ENCODE measurements at regions not wholly inside any gene's neighbourhood (a gene's known extent, or its start where the extent isn't known, plus 50 kb on each side); places are given as distances from the start of the nearest gene placed in this dataset.

DNA sequence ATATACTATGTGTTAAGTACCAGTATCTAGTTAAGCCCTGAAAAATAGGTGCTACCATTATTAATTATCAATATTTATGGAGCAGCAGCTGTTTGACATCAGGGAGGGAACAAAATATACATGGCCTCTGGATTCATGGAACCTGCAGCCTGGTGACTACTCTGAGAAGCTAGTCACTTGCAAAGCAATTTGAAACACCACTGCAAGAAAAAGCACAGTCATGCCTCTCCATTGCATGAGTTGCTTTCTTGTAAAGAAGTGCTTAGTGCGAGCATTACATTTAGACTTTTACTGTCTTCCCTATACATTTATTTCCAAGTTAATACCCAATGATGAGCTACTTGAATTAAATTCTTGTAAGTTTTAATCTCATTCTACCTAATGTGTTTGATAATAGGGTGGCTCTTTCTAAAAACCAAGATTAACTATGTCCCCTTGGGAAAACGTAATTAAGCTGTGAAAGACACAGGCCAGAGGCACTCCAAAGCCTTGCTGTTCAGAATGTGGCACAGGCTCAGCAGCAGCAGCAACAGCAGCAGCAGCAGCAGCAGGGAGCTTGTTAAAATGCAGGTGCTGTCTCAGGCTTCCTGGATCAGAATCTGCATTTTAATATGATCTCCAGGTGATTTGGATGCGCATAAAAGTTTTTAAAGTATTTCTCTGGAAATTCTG, 83.6 kb downstream of the PFDN4 start:
- H3K79me2 ChIP-seq (ENCODE audit: control insufficient read depth in 1 of 2, insufficient read depth in 2 of 2, low read length in 2 of 2), result no peaks in the 10 kb centered on the region
- no peak overlapping the region for H2BK15ac ChIP-seq (ENCODE audit: low read length)
- no peaks in the 10 kb centered on the region for H3K23me2 ChIP-seq (ENCODE audit: low read depth, low read length)
- peaks cover 0 to 10% (median 3%) of the 10 kb centered on the region in 4 experiments; a peak in 5 of 7 replicates for H3K4me1 ChIP-seq (replicated peaks in 1 of 4; ENCODE audit: control insufficient read depth in 3 of 4, insufficient read depth in 4 of 4, low read length in 3 of 4)
- H4K5ac ChIP-seq (ENCODE audit: insufficient read length, low read depth, low read length), result no peak overlapping the region
- no peak overlapping the region; the same call in 1 of the 2 replicates for H2BK20ac ChIP-seq (ENCODE audit: low read length)
- H3K27me3 ChIP-seq (replicated peaks in 1 of 4; ENCODE audit: control insufficient read depth in 3 of 4, extremely low read depth in 1 of 4, insufficient read depth in 3 of 4, low read length in 3 of 4), result no peaks in the 10 kb centered on the region
- no peak overlapping the region for H3K9ac ChIP-seq (replicated peaks in 1 of 4; ENCODE audit: extremely low read depth in 1 of 4, low read depth in 3 of 4, low read length in 3 of 4)
- DNase-seq (ENCODE audit: low read depth in 1 of 2, low spot score in 2 of 2), result no peak
- H2BK5ac ChIP-seq (ENCODE audit: low read depth, low read length), result no peak overlapping the region
- H4K8ac ChIP-seq (ENCODE audit: extremely low read depth, insufficient read depth, low read length), result no peak overlapping the region
- no peaks in the 10 kb centered on the region for H3K9me3 ChIP-seq (ENCODE audit: insufficient read depth in 2 of 2, low read depth in 1 of 2, low read length in 1 of 2)
- H3K4ac ChIP-seq (replicated peaks; ENCODE audit: insufficient read length, low read depth, low read length), result no peak overlapping the region
- H3K27ac ChIP-seq (ENCODE audit: low read depth, low read length), result no peak overlapping the region; the same call in 1 of the 2 replicates
- H4K20me1 ChIP-seq (replicated peaks in 1 of 2; ENCODE audit: control insufficient read depth in 1 of 2, insufficient read depth in 2 of 2, low read length in 2 of 2), result no peaks in the 10 kb centered on the region
- H2AFZ ChIP-seq (ENCODE audit: low read length), result no peak overlapping the region
- H2AK5ac ChIP-seq (ENCODE audit: low read depth, low read length), result no peak overlapping the region
- H4K91ac ChIP-seq (replicated peaks; ENCODE audit: insufficient read length, low read length), result no peak overlapping the region
- H2BK12ac ChIP-seq (ENCODE audit: low read depth, low read length), result no peak overlapping the region
- FAIRE-seq, result no peak
- H3K23ac ChIP-seq (ENCODE audit: insufficient read length), result no peak overlapping the region
- ChIA-PET POLR2A (ENCODE audit: partially characterized antibody) (interaction anchor here (1.3 kb wide), 1 partner anchor 8 kb away, joined by 4 read pairs; no protein-coding TSS in a partner anchor), CTCF (ENCODE audit: partially characterized antibody) (interaction anchor here (0.6 to 1.8 kb wide), 4 partner anchors 29 to 620 kb away, joined by 3 to 5 read pairs (median 3); no protein-coding TSS in a partner anchor)
- H3K79me1 ChIP-seq (ENCODE audit: low read depth, low read length), result no peaks in the 10 kb centered on the region
- H3K4me3 ChIP-seq (ENCODE audit: extremely low read depth in 1 of 4, insufficient read depth in 2 of 4, low read depth in 3 of 4, low read length in 4 of 4), result no peak overlapping the region
- 0 out of 4 replicates have a peak overlapping the region, but pooled peaks of 1 of the 2 experiments have one; percentile 0 for H3K4me2 ChIP-seq (ENCODE audit: insufficient read depth in 1 of 2, low read depth in 2 of 2, low read length in 2 of 2)
- H3K36me3 ChIP-seq (ENCODE audit: control insufficient read depth in 2 of 4, insufficient read depth in 4 of 4, low read length in 3 of 4), result no peaks in the 10 kb centered on the region
- peak overlapping the region; percentile 71 for H2BK120ac ChIP-seq (replicated peaks; ENCODE audit: low read depth, low read length)
- no peak overlapping the region for H3K18ac ChIP-seq (ENCODE audit: extremely low read depth, low read length)
- no peak overlapping the region for H3K56ac ChIP-seq (replicated peaks; ENCODE audit: insufficient read length, low read depth, low read length)
- WGBS, 2 experiments (ENCODE audit: extremely low coverage in 1 of 2, insufficient coverage in 1 of 2, insufficient read length in 1 of 2, insufficient replicate concordance in 2 of 2, low coverage in 1 of 2, low lambda C conversion rate in 2 of 2, missing lambda C conversion rate in 1 of 2), result 44% methylated on average over 3 of the region's 3 CpGs; no CpG with 5 or more reads in 1 of the 2 experiments
- H3K14ac ChIP-seq (ENCODE audit: insufficient read length), result no peak overlapping the region
- no peak for TF ChIP-seq CHD1 (IDR thresholded peaks at IDR 0.05; ENCODE audit: low read depth, low read length)
- TF ChIP-seq BACH1 (IDR thresholded peaks at IDR 0.05; ENCODE audit: low read length), result 0 out of 2 replicates have a peak, but pooled peaks have one; percentile 44

Data from H1 (cell line).